ENCODE measurements at regions not wholly inside any gene's neighbourhood (a gene's known extent, or its start where the extent isn't known, plus 50 kb on each side); places are given as distances from the start of the nearest gene placed in this dataset.

GRCh38 chr5:121024416-121025311 lies 560.6 kb downstream of the PRR16 start:
- TF ChIP-seq POLR2A (IDR thresholded peaks at IDR 0.05; ENCODE audit: borderline replicate concordance, extremely low read depth, insufficient read depth, insufficient read length) (no peak), SP1 (IDR thresholded peaks at IDR 0.05; ENCODE audit: low read depth) (no peak), CTCF (IDR thresholded peaks at IDR 0.05 in 2 of 3, conservative IDR thresholded peaks at IDR 0.05 in 1 of 3; ENCODE audit: borderline replicate concordance in 1 of 3, insufficient read depth in 1 of 3, low read depth in 2 of 3, low read length in 2 of 3) (no peak), EZH2phosphoT487 (IDR thresholded peaks at IDR 0.05; ENCODE audit: borderline replicate concordance) (no peak), ZNF274 (IDR thresholded peaks at IDR 0.05; ENCODE audit: low read depth, low read length) (no peak), MAX (IDR thresholded peaks at IDR 0.05) (no peak), CEBPB (IDR thresholded peaks at IDR 0.05; ENCODE audit: low read depth) (no peak), TCF7L2 (IDR thresholded peaks at IDR 0.05; ENCODE audit: borderline replicate concordance, extremely low read depth, insufficient read depth, insufficient read length) (no peak)

All from HCT116 (cell line).